ENCODE measurements at regions not wholly inside any gene's neighbourhood (a gene's known extent, or its start where the extent isn't known, plus 50 kb on each side); places are given as distances from the start of the nearest gene placed in this dataset.

DNA sequence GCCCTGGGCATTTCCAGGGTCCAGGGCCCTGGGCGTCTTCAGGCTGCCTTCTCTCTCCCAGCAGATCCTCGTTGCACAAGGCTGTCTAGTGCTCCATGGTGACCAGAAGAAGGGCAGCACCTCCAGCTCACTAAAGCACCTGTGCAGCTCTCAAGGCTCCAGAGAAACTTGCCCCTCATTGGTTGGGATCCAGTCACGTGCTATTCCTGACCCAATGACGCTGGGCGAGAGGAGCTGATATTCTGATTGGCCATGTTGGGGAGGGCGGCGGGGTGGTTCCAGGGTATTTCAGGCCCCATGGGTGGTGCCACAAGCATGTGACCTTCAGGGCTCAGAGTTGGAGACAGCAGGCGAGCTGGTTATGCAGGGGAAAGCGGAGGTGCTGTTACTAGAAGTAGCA, 309.1 kb downstream of the TOX3 start:
- DNase-seq (ENCODE audit: low read depth in 1 of 2, low spot score in 1 of 2), result no peak

DNA sequence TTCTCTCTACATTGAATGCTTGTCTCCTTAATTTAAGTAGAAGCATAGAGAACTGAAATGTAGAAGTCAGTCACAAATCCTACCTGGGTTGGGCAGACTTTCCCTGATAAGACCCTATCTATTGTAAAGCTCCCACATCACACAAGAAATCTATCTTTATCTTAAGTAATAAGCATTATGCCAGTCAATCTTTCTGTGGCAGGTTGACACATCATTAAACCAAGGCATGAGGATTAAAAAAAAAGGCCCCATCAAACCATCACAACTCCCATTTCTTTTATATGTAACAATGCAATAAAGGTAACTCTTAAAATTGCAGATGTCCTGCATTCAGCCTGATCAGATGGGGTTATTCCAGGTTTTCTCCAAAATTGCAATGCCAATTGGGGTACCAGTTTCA, 311.8 kb downstream of the TOX3 start:
- DNase-seq (ENCODE audit: low read depth in 1 of 2, low spot score in 1 of 2), result no peak

DNA sequence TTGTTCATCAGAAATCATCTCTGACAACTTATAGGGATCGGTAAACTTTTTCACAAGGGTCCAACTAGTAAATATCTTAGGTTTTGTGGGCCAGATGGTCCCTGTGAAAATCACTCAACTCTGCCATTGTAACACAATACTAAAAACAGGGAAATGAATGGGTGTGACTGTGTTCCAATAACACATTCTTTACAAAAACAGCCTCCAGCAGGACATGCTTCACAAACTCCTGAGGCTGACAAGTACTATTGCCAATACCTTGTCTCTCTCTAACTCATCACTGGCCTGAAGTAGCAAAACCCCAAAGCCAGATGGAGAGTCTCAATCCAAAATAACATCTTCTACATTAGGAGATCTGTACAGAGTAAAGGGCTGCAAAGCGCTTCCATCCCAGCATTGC, 312.3 kb downstream of the TOX3 start:
- DNase-seq (ENCODE audit: low read depth in 1 of 2, low spot score in 1 of 2), result no peak

DNA sequence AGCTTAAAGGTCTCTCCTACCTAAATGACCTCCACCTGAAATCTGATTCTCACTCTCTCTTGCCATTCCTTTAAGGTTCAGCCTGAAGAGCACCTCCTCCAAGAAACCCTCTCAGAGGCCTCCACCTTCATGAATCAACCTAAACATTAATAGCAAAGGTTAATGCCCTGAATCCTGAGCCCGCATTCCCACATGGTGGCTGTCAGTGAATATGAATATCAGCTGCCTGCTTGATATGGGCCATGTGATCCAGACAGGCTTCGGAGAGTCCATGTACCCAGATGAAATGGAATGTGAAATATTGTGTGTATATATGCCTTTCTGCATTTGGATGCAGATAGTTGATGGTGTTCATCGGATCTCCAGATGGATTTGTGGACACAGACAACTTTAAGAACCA, 317.5 kb downstream of the TOX3 start:
- DNase-seq (ENCODE audit: low read depth in 1 of 2, low spot score in 1 of 2), result no peak

DNA sequence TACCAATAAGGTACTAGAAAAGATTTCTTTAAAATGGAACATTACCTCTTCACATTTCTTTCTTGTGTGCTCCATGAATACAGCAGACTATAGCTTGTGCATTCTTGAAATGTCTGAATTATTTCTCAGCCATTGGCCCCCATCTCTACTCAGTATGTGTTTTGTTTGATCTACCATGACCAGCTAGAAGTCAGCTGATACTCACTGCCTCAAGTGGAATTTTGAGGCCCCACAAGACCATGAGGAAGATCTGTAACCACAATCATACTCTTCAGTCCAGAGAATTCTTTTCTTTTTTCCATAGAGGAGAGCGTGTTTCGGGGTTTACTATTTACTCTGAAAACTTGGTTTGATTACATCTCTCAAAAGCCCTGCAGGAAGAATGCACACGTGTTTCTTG, 319.1 kb downstream of the TOX3 start:
- DNase-seq (ENCODE audit: low read depth in 1 of 2, low spot score in 1 of 2), result no peak

DNA sequence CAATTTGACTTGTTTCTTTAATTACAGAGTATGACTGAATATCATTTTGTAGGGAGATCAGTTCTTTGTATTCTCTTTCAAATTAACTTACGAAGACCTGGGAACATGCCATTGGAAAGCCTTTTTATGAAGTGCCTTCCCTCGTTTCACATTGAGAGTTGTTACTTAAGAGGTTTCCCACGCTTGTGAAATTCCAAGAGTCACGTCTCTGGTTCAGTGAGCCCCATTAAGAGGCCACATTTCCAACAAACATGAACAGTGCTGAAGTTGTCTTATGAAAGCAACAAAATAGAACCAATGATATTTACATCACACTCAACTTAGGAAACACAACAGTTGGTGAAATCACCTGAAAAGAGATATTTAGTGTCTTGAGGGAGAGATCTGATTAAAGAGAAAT, 334.1 kb downstream of the TOX3 start:
- DNase-seq (ENCODE audit: low read depth in 1 of 2, low spot score in 1 of 2), result no peak

DNA sequence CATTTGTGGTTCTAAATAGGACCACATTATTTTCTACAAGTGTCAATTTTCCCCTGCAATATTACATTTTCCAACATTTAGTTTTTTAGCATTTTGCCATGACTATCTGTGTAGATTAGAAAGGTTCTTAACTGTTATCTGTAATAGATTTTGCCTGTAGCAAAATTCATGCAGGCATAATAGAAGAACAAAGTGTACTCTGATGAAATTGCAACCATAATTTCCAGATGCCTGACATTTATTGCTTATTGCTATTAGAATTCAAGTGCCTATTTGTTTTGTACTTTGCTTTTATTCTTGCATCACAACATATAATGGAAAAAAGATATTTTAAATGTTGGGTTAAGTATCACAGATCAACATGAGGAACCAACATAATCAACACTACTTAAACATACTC, 337.7 kb downstream of the TOX3 start:
- DNase-seq (ENCODE audit: low read depth in 1 of 2, low spot score in 1 of 2), result no peak

DNA sequence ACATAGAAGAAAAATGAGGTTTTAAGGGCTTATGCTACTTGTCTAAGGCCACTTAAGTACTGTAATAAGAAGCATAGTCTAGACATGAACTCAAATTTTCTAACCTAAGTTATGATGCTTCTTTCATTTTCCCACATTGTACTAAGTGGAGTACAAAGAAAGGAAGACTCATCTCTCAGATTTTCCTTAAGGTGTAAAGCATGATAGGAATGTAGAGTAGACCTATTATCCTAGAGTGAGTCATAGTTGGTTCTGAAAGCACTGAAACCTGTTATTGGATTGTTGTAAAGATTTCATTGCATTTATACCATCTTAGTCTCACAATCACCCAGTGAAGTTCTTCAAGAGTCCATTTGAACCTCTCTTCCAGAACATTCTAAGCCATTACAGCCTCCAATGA, 343.8 kb downstream of the TOX3 start:
- no peak for DNase-seq (ENCODE audit: low read depth in 1 of 2, low spot score in 1 of 2)

DNA sequence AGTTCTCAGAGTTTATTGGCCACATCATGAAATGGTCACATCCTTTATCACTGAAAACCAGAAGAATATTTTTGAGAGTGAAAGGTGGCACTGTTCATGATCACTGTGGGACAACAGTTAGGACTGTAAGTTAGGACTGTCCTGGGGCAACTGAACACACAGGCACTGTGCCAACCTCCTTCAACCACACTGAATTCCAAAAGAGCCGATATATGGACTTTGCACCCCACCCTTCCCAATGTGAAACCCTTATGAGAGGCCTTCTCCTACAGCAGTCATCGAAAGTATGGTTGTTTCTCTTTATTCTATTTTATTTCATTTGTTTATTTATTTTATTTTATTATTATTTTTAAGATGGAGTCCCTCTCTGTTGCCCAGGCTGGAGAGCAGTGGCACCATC, 353.5 kb downstream of the TOX3 start:
- DNase-seq (ENCODE audit: low read depth in 1 of 2, low spot score in 1 of 2), result no peak

DNA sequence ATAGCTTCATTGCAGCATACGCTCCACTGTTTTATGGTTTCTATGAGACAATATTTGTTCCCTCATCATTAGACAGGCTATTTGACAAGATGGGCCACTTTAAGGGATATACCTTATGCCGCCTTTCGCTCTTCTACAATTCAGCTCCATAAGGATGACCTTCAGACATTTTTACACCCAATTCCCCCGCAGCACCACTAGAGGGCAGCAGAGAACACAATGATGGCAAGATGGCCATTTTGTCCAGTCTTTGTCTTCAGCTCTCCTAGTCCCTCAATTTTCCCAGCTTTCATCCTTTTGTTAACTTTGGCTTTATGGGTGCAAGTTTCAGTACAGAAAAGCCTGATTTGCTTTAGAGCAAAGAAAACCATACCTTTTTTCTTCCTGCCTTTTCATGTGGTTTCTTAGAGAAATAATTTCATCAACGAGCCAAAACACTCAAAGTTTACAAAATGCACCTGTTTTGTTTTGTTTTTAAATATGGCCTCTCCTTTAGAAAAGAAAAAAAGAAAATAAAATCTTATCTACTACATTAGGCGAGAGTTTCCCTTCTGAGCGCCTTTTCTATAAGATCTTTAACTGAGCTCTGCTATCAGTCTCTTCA, 355.3 kb downstream of the TOX3 start:
- DNase-seq (ENCODE audit: low read depth in 1 of 2, low spot score in 1 of 2), result peak in 1 of 2 donors; percentile 6

DNA sequence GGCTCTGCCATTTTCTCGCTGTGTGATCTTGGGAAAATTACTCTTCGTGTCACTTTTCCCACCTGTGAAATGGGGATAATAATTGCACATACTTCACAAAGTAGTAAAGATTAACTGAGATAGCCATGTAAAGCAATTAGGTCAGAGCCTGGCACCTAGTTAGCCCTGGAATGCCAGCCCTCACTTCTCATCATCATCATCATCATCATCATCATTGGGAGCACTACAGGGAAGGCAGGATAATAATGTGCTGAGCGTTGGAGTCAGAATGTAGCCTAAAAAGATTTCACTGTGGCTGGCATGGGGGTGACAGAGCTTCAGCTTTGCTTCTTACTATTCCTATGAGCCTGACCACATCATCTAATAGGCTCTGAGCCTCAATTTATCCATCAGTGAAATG, 362.6 kb downstream of the TOX3 start:
- no peak for DNase-seq (ENCODE audit: low read depth in 1 of 2, low spot score in 1 of 2)

DNA sequence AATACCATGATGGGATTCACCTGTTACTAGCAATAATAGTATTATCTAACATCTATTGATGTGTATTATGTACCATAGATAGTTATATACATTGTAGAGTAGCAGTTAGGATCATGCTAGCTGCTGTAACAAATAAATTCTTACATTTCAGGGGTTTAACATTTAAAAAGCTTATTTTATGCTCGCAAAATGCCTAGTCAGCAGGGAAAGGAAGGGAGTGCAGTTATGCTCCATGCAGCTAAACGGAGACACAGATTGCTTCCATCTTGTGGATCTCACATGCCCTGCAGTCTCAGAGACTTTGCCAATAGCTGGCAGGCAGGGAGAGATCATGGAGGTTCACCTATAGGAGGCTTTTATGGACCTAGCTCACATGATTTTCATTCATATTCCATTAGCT, 364.1 kb downstream of the TOX3 start:
- no peak for DNase-seq (ENCODE audit: low read depth in 1 of 2, low spot score in 1 of 2)

DNA sequence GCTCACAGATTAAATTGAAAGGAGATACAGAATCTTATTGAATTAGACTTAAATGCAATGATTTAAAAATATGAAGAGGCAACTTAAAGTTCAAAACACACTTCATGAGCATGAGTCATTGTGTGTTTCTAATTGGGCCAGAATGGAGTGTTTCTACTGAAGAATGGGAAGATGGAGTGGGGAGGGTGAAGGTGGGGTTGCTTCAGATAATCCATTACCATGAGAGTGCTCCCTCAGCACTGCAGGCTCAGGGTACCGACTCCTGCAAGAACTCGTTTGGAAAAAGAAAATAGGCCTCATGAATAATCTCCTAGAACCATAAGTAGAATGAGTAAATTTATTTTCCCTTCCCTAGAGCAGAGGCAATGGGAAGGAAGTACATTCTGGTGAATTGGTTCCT, 372.8 kb downstream of the TOX3 start:
- DNase-seq (ENCODE audit: low read depth in 1 of 2, low spot score in 1 of 2), result no peak

DNA sequence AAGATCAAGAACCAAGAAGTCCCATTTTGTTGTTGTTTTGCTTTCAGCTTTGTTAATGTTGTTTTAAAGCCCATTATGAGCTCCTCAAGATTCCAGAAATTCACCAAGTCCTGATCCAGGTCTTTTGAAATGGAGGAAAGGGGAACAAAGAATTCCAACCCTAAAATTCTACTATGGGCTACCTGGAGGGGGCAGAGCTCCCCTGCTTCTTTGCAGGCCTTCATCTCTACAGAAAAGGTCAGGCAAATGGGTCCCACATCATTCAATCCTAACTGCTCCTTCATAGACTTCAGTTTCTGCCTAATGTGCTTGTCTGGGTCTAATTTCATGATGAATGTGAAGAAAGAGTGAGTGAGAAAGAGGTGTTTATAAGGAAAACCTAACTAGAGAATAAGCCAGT, 375.5 kb downstream of the TOX3 start:
- no peak for DNase-seq (ENCODE audit: low read depth in 1 of 2, low spot score in 1 of 2)

DNA sequence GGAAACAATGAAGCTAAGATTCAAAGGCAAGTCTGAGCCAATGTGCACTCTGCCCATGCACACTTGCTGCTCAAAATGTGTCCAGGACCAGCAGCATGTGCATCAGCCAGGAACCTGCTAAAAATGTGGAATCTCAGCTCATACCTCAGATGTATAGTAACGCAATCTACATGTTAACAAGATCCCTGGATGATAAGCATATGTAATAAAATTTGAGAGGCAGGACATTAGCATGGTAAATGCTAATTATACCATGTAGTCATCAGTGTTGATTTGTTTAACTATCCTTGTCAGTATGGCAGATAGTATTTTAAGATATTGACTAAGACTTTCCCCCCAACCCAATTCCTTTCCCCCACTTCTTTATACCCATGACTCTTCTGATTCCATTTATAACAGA, 379.6 kb downstream of the TOX3 start:
- no peak for DNase-seq (ENCODE audit: low read depth in 1 of 2, low spot score in 1 of 2)

DNA sequence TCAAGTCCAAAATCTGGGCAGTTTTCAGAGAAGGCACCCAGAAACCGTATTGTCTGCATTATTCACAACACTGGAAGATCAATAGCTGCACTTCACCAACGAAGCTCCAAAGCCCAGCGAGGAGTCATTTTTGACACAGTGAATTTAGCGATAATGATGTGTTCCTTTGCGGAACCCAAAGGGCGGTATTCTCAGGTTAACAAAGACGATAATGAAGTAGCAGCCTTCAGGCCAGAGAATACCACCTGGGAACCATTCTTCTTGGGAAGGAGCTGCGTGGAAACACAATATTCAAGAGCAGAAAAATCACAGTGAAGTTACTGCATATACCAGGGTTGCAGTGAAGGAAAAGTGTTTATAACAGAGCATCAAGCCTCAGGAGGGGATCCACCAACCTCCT, 381.0 kb downstream of the TOX3 start:
- no peak for DNase-seq (ENCODE audit: low read depth in 1 of 2, low spot score in 1 of 2)

DNA sequence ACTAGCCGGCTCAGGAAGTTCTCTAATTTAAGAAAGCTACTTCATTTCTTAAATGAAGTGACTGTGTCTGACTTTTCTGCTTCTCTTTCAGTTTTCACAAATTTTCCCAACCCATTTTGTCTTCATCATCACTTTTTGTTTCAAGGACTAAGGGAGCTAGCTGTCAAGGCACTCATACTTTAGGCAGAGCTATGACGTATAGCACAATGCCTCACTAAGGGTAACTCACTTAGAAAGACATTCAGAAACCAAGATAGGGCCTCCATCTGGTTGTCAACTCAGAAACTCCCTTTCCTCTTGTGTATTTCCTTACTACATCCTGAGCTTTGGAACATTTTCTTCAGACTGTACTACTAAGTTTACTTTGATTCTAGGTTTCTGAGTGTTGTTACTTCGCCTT, 397.9 kb downstream of the TOX3 start:
- no peak for DNase-seq (ENCODE audit: low read depth in 1 of 2, low spot score in 1 of 2)

DNA sequence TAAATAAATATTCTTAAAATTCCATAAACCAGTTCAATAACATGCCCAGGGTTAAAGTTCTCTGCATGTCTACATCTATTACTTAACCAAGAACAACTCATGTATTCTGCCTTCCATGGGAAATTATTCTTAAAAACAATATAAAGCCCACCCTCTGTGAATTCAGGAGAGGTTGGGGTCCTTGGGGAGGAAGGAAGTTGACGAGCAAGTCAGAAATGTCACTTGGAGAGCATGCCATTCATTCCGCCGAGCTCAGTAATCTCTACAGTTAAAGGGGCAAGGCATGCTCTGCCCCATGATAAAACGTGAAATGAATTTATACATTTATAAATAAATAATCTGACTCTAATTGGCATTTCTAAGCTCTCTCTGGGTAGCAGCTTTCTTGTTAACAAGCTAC, 405.1 kb downstream of the TOX3 start:
- DNase-seq (ENCODE audit: low read depth in 1 of 2, low spot score in 1 of 2), result no peak

DNA sequence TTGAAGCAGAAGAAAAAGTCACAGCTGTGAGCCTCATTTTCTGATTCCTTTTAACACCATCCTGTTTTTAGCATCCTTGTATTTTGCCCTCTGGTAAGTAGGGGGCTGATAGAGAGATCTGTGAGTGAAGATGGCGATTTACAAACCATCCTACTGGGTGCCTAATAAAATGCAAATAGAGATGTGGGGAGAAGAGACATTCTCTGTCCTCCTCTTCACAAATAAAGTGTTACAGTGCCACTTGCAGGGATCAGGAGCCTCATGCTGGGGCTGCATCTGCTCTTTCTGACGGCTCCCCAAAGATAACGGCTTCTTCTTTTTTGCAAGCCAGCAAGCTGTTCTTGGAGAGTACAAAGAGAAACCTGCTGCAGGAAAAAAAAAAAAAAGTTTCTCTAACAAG, 418.6 kb downstream of the TOX3 start:
- no peak for DNase-seq (ENCODE audit: low read depth in 1 of 2, low spot score in 1 of 2)

DNA sequence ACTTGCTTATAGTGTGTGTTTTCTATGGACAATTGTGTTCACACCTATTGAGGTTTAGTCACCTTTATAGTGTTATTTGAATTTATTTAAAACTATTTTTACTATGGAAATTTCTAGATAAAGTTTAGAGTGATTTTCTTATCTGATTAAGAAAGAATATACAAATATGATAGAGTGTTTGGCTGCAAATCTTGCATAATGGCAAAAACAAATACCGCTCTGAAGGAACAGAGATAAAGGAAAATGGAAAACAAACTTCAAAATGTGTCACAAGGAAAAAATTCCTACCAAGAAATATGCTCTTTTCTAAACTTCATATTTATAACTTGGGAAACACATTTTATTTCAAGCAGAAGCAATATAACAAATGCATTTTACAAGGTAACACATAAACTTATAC, 423.1 kb downstream of the TOX3 start:
- DNase-seq (ENCODE audit: low read depth in 1 of 2, low spot score in 1 of 2), result no peak

DNA sequence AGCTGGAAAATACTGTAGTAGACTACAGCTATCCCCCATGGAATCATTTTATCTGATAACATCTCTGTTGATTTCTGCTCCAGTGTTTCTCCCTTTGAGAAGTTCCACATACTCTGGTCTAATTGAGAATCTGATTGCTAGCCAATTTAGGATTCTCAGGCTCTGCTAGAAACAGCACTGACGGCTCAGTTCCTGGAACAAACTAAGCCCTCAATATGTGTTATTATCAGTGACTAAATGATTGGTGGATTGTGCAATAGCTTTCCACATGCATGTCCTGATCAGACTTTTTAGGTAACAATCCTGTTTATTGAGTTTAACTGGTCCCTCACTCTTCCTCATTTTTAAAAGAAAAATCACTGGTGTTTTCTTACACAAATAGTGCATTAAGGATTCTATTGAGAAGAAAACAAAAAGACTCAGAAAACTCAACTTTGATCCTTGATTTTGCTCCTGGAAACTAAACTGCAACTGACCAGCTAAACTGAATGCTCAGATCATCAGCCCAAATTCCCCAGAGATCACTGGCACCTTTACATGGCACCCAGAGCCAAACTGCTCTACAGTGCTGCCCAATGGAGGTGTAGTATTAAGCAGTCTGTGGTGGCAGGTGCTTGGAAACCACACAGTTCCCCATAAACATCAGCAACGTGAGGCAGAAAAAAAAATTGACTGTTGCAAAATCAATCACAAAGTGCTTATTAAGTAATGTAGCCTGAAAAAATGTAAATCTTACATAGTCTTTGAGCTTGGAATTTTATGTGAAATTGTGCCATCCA, 423.7 kb downstream of the TOX3 start:
- no peak for DNase-seq (ENCODE audit: low read depth in 1 of 2, low spot score in 1 of 2)

DNA sequence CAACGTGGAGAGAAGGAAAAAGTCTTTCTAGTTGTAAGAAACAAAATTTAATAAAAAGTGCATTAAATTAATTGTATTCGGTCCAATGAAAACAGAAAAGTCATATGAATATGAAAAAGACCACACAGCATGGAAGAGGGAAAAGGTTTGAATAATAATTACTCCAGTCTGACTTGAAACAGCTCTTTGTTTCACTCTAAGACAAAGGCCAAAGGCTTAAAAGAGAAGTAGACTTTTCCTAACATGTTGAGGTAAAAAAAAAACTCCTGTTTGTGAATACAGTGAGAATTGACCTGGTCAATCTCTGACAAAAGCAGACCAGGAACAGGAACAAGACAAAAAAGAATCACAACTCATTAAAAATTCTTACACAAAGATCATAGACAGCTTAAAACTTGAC, 429.8 kb downstream of the TOX3 start:
- DNase-seq (ENCODE audit: low read depth in 1 of 2, low spot score in 1 of 2), result no peak

DNA sequence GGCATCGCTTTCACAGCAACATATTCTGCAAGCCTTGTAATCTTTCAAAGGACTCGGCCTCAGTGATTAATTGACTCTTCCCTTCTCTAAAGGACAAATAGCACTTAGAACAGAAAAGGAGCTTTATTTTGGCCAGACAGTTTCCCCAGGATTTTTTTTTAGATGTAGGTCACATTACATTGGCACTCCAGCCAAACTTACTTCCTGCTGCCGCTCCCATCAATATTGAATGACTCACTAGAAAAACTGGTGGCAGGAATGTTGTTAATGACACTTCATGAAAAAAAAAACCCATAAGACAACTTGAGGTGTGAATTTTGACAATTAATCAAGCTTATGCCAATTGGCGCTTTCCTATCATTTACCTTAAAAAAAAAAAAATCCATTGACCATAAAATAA, 432.6 kb downstream of the TOX3 start:
- DNase-seq (ENCODE audit: low read depth in 1 of 2, low spot score in 1 of 2), result no peak
